ENCODE measurements at regions not wholly inside any gene's neighbourhood (a gene's known extent, or its start where the extent isn't known, plus 50 kb on each side); places are given as distances from the start of the nearest gene placed in this dataset.

- no peak for DNase-seq (ENCODE audit: low read depth)
Measured at GRCh38 chr5:17431272-17432050, 66.6 kb upstream of the TAF11L2 start.

GRCh38 chr5:17432569-17432968 is 65.5 kb upstream of the TAF11L2 start:
- no peak for DNase-seq (ENCODE audit: low read depth)

GRCh38 chr5:17433406-17433805 is 64.6 kb upstream of the TAF11L2 start:
- DNase-seq (ENCODE audit: low read depth), result no peak

GRCh38 chr5:17434982-17435381 is 63.0 kb upstream of the TAF11L2 start:
- DNase-seq (ENCODE audit: low read depth), result no peak

GRCh38 chr5:17436350-17436749 is 61.7 kb upstream of the TAF11L2 start:
- DNase-seq (ENCODE audit: low read depth), result no peak

- DNase-seq (ENCODE audit: low read depth), result no peak
Measured at GRCh38 chr5:17436761-17437221, 61.2 kb upstream of the TAF11L2 start.

GRCh38 chr5:17438027-17438426 is 60.0 kb upstream of the TAF11L2 start:
- DNase-seq (ENCODE audit: low read depth), result no peak

- no peak for DNase-seq (ENCODE audit: low read depth)
Measured at GRCh38 chr5:17439956-17440355, 58.1 kb upstream of the TAF11L2 start.

- no peak for DNase-seq (ENCODE audit: low read depth)
Measured at GRCh38 chr5:17440766-17441165, 57.3 kb upstream of the TAF11L2 start.

- peak; percentile 81 for DNase-seq (ENCODE audit: low read depth)
Measured at GRCh38 chr5:17441351-17441750, 56.7 kb upstream of the TAF11L2 start.

- DNase-seq (ENCODE audit: low read depth), result no peak
Measured at GRCh38 chr5:17443333-17444130, 54.5 kb upstream of the TAF11L2 start.

- no peak for DNase-seq (ENCODE audit: low read depth)
Measured at GRCh38 chr5:17444496-17444895, 53.5 kb upstream of the TAF11L2 start.

GRCh38 chr5:17445185-17445584 is 52.8 kb upstream of the TAF11L2 start:
- DNase-seq (ENCODE audit: low read depth), result no peak

Measured in HS-27A (cell line).